GM21515 (cell line): ENCODE measurements at regions not wholly inside any gene's neighbourhood (a gene's known extent, or its start where the extent isn't known, plus 50 kb on each side); places are given as distances from the start of the nearest gene placed in this dataset.

Source experiments
- ATAC-seq: cut with Tn5 transposase; IDR thresholded peaks from one replicate; pipeline ENCODE4 v1.9.1; 2021; ENCODE audit not compliant: unreplicated experiment

DNA sequence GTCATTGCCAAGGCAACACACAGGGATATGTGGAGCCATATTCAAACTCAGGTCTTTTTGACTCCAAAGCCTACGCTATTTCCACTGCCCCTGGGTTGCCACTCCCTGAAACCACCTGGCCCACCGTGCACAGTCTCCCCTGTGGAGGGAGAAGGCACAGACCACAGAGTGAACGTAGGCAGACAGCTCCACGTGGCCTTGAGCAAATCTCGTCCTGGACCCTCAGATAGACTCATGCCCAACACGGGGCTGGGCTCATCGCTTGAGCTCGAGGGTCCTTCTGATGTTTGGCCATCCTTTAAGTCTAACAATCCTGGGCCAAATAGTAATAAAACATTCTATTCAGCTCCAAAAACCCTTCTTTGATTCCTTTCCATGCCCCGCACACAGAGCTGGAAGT, 72.0 kb downstream of the CPN2 start:
- ATAC-seq, result no peak

DNA sequence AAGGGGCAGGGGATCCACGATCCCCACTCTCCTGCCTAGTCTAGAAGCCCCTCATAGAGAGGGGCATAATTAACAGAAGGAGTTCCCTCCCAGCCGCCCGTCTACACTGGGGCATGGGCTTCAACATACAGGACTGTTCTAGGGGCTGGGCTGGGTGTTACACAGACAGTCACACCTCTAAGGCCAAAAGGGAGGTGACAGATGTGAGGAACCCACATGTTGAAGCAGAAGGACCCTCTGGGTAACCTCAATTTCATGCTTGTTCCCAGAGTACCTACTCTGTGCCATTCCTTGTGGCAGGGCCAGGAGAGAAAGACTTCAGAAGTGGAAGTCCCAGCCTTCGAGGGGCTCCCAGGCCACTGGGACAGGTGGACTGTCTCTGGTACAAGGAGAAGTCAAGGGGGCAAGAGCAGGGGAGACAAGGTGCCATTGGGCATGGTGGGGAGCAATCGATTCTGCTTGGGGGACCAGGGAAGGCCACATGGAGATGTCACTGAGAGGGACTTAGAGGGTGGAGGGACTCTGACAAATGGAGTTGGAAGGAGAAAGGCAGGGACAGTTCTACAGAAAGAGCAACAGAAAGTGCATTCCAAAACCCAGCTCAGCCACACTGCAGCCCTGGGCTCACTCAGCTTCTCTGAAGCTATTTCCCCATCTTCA, 71.3 kb downstream of the CPN2 start:
- no peak for ATAC-seq

GRCh38 chr3:194280777-194281176, 70.4 kb downstream of the CPN2 start:
- no peak for ATAC-seq

- ATAC-seq, result no peak
Observed at GRCh38 chr3:194281306-194281705, 69.8 kb downstream of the CPN2 start.

DNA sequence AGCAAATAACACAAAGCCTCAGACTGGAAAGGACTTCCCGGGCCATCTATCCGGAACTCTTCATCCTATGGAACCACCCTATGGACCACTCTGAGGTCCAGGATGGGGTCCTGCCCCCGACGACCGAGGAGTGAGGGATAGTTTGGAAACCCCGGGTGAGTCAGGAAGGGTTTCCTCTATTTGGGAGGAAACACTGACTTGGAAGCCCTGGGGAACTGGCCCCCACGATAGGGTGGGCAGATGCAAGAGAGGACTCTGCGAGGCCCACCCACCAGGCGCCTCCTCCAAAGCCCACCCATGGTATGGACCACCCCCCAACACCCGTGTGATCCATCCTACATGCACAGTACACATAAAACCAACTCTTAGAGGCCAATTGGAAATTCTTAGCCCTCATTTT, 69.4 kb downstream of the CPN2 start:
- no peak for ATAC-seq

- ATAC-seq, result no peak
Observed at GRCh38 chr3:194282436-194283122, 68.5 kb downstream of the CPN2 start.

DNA sequence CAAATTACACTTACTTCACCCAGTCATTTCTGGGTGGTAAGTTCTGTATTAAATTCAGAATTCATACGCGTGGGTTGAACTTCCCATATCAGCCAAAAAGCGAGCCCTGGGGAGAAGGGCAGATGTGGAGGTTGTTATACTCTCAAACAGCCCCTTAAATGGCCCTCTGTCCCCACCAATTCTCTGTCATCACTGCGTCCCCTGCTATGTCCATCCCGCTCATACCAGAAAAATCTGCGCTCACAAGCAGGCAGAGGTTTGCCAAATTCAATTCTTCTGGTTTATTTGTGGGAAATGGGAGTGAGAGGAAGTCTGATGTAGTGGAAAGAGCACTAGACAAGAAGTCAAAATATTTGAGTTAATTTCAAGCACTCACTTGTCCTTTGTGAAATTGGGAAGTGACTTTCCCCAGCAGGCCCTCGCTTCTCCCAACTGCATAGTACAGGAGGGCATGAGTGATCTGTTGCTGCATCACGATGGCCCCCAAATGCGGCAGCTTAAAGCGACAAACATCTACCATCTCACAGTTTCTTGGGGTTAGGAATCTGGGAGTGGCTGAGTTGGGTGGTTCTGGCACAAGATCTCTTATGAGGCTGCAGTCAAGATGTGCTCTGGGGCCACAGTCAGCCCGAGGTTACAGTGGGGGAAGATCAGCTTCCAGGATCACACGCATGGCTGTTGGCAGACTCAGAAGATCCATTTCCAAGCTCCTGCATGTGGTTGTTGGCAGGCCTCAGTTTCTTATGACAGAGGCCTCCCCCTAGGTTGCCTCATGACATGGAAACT, 67.7 kb downstream of the CPN2 start:
- ATAC-seq, result no peak

- no peak for ATAC-seq
Observed at GRCh38 chr3:194284351-194284750, 66.8 kb downstream of the CPN2 start.

- no peak for ATAC-seq
Observed at GRCh38 chr3:194285024-194285849, 65.9 kb downstream of the CPN2 start.

DNA sequence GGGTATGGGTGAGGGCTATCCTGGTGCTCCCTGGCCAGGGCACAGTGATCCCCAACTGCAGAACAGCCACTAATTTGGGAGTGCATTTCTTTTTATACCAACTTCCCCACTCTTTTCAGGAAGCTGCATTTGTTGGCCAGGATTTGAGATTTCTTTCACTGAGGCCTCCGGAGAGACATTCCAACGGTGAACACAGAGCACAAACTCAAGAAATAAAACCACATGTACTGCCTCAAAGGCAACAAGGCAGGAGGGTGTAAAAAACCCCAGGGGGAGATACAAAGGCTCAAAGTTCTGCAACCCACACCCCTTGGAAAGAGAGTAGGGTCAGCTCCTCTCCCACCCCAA, 65.3 kb downstream of the CPN2 start:
- no peak for ATAC-seq

DNA sequence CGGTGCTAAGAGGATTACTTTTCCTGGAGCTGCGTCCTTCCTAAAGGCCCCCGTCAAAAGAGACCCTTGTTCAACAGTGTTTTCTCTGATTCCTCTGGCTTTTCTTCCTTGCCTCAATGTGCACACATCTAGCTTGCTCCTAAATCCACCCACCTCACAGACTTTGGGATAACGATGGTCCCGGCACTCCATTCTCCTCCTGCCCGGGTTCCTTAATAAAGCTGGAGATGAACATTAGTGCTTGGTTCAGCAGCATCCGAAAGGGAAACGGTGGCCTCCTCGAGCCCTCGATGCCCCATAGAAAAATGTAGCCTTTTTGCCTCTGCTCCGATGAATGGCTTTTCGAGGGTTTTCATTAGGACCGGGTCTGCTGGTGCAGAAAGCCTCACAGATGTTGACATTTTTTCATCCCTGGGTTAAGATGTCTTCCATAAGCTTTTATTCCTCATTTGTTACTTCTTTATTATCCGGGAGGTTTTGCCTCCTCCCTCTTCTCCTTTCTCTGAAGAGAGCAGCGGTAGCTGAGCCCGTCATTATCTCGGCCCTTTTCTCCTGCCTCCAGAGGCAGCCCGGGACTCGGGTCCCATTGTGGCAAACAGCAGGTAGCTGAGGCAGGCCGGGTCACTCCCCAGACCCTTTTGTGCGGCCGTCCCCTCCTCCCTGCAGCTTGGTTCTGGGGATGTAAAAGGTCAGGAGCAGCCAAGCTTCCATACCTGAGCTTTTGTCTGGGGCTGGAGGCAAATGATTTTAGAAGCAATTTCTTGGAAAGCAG, 64.6 kb downstream of the CPN2 start:
- no peak for ATAC-seq

GRCh38 chr3:194287374-194287773, 63.8 kb downstream of the CPN2 start:
- no peak for ATAC-seq

DNA sequence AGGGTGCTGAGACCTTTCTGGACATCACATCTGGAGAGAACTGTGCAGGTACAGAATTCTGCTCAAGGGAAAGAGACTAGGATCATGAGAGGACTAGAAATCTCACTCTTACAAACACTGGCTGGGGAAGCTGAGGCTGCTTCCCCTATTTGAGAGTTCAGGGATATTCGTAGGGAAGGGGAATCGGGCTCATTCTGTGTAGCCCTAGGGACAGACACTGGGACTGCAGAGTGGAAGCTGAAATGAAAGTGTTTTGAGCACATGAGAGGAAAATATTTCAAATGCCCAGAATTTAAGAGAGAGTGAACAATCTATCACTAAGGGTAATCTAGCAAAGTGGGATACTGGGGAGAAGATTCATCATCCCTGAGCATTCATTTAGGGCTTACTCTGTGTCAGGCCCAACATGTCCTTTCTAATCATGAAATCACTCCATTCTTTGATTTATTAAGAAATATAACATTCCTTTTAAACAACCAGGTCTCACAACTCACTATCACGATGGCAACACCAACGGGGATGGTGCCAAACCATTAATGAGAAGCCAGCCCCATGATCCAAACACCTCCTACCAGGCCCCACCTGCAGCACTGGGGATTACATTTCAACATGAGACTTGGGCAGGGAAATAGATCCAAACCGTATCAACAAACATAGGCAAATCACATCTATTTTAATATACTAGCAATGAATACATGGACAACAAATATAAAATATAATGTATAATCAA, 63.0 kb downstream of the CPN2 start:
- no peak for ATAC-seq
